ENCODE measurements at regions not wholly inside any gene's neighbourhood (a gene's known extent, or its start where the extent isn't known, plus 50 kb on each side); places are given as distances from the start of the nearest gene placed in this dataset.
"Not testable (repeated sequence)": the region's sequence is repeated elsewhere in the genome, so short reads cannot be mapped to it uniquely, and the experiment has no call there.

GRCh38 chr6:99668036-99668705, 61.5 kb downstream of the PRDM13 start:
- DNase-seq: no peak

GRCh38 chr6:99689916-99690685, 83.5 kb downstream of the PRDM13 start:
- DNase-seq: no peak

- not testable (repeated sequence) for DNase-seq
Observed at GRCh38 chr6:99702287-99702686, 95.7 kb downstream of the PRDM13 start.

- DNase-seq: no peak
Observed at GRCh38 chr6:99709062-99709461, 102.4 kb downstream of the PRDM13 start.

GRCh38 chr6:99711302-99711701, 104.7 kb downstream of the PRDM13 start:
- no peak for DNase-seq

DNA sequence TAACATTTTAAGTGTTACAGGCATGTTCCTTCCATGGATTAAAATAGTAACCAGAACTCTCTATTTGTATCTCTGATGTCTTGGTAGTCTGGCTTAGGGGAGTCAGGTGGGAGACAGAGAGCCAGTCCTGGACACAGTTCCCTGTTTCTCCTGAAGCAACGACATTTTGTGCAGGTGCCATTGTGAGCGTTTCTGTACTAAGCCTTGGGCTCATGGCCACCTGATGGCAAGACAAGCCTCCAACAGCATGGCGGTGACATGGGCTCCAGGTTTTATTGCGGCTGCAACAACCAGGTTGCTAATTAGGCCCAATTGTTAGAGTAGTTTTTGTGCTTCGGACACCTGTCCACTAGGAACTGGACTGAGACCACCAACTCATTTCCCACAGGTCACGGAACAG, 105.3 kb downstream of the PRDM13 start:
- DNase-seq: no peak

- DNase-seq: no peak
Observed at GRCh38 chr6:99712519-99712918, 105.9 kb downstream of the PRDM13 start.

- not testable (repeated sequence) for DNase-seq
Observed at GRCh38 chr6:99722043-99722442, 115.4 kb downstream of the PRDM13 start.

DNA sequence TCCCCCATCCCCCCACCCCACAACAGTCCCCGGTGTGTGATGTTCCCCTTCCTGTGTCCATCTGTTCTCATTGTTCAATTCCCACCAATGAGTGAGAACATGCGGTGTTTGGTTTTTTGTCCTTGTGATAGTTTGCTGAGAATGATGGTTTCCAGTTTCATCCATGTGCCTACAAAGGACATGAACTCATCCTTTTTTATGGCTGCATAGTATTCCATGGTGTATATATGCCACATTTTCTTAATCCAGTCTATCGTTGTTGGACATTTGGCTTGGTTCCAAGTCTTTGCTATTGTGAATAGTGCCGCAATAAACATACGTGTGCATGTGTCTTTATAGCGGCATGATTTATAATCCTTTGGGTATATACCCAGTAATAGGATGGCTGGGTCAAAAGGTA, 123.6 kb downstream of the PRDM13 start:
- not testable (repeated sequence) for DNase-seq

DNA sequence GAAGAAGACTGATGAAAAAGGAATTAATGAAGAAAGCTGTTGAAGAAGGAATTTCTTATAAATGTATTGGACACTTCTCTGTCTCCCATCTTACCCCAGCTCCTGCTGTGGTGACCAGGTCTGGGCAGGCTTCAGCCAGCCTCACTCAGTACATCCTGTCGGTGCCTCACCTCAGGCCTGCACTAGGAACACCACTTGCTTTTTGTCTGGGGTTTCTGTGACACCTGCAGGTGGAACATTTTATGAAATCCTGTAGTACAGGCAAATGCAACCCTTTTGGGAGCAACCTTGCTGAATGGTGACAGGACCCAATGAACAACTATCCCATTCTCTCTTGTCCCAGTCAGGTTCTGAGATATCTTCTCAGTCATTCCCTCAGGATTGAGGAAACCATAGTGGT, 129.7 kb downstream of the PRDM13 start:
- no peak for DNase-seq

DNA sequence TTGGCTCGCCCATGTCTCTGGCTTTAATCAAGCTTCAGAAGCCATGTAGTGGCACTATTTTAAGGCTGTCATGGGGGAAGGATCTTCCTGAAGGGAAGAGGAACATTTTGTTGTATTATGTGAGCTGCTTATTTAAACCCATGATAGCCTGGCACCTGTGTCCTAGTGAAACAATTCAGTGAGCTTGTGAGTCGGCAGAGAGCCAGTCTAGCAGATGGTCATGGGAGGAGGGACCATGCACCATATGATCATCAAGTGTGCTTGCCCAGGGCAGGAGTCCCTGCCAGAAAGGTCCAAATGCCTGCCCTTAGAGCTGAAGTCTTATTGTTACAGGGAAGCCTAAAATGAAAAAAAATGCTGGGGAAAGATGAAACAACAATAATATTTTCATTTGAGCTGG, 132.9 kb downstream of the PRDM13 start:
- peak; percentile 37 for DNase-seq

GRCh38 chr6:99741092-99741491, 134.5 kb downstream of the PRDM13 start:
- DNase-seq: no peak

DNA sequence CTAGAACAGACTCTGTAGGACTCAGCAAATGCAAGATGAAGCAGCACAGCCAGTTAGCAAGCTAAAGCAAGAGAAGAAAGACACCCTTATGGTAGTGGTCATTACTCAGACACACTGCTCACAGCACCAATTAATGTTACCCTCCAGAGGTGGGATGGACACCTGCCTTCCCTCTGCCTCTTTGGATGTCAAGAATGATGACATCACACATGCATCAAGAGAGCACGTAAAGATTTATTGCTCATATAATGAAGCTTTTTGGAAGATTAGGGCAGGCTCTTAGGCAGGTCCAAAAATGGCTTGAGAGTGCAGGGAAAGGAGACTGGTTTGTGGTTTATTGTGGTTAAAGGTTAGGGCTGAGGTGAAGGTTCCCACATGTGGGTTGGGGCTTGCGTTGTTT, 137.0 kb downstream of the PRDM13 start:
- DNase-seq: no peak

GRCh38 chr6:99745651-99746050, 139.0 kb downstream of the PRDM13 start:
- DNase-seq: no peak

DNA sequence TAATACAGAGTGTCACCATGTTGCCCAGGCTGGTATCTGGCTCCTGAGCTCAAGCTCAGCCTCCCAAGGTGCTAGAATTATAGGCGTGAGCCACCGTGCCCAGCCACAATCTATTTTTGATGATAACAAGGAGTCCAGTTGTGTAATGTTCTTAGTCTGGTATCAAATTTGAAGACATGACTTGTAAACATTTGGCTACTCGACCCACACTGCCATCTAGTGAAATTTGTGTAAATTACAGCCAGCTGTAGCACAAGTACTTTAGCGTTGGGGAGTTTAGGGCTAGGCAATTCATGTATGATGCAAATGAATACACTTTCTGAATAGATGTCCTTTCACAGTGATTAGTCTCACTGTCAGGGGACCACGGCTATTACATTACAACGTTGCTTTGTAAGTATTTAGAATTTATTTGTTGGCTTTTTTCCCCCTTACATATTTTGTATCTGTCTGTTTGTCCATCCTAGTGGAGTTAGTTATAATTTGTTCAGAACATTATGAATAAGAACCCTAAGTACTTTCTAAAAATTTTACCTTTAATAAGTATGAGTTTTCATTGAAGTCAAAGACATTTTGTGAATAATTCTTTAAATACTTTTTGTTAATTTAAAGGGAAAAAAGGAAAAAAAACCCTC, 139.7 kb downstream of the PRDM13 start:
- DNase-seq: peak; percentile 48

- no peak for DNase-seq
Observed at GRCh38 chr6:99761711-99762110, 155.1 kb downstream of the PRDM13 start.

DNA sequence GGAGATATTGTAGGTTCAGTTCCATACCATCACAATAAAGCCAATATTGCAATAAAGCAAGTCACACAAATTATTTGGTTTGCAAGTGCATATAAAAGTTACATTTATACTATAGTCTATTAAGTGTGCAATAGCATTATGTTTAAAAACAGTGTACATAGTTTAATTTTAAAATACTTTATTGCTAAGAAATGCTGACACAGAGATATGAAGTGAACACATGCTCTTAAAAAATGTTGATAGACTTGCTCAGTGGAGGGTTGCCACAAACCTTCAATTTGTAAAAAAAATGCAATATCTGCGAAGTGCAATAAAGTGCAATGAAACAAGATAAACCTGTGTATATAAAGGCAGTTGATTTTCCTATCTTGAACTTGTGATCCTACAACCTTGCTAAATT, 161.5 kb downstream of the PRDM13 start:
- no peak for DNase-seq

GRCh38 chr6:99779631-99780555, 173.3 kb downstream of the PRDM13 start:
- no peak for DNase-seq

GRCh38 chr6:99780556-99780885, 173.9 kb downstream of the PRDM13 start:
- no peak for DNase-seq

DNA sequence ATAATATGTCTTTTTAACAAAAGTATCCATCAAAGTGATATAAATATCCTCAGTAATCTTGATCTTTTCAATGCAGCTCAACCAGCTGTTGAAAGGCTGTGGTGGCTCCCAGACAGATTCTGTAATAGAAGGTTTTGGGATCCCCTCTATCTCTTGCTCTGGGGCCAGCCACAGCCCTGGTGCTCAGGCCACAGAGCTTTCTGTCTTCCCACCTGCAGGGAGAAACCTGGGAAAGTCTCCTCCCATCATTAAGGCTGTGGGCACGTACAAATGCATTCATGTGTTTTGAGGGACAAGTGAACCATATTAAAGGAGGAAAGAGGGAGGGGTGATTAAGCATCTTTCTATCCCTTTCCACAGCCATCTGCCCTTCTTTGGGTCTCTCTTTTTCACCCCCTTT, 183.1 kb downstream of the PRDM13 start:
- DNase-seq: no peak

GRCh38 chr6:99790679-99791078, 184.0 kb downstream of the PRDM13 start:
- DNase-seq: no peak

GRCh38 chr6:99801805-99802204, 192.2 kb downstream of the MCHR2 start:
- DNase-seq: no peak

DNA sequence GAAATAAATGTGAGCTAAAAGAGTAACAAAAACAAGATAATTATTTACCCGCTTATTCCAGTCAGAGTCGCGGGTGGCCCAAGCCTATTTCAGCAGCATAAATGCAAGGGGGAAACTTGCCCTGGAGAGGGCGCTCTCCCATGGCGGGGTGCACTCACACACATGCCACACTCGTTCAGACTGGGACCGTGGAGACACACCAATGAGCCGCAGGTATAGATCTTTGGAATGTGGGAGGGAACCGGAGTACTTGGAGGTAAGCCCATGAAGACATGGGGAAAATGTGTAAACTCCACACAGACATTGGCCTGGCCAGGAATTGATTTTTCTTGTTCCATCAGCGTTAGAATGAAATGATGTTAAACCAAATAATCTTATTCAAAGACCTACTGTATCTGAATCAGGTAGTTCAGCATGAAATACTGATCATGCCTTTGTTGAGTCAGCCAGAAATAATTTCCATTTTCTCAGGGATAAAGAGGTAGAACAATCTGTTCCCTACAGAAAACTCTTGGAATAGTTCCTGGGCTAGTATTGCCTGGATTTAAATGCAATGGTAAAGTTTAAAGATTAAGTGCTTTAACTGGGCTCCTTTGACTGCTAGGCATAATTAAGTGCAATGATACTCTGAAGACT, 191.5 kb downstream of the MCHR2 start:
- DNase-seq: no peak

All from NCI-H2171 (cell line).